Psoas muscle (tissue), 7 donors: ENCODE measurements at regions not wholly inside any gene's neighbourhood (a gene's known extent, or its start where the extent isn't known, plus 50 kb on each side); places are given as distances from the start of the nearest gene placed in this dataset.

Experiments used
- ATAC-seq, 4 donors: fragments of 200-7000 bp; cut with Tn5 transposase; one replicate each; pipeline ENCODE4 v1.9.1; 2020; ENCODE audit warnings: moderate library complexity in 3 of 4, mild to moderate bottlenecking in 2 of 4
- DNase-seq, 2 donors: peaks; one replicate each; pipeline ENCODE4 v3.0.0-alpha.2; 2020
- H3K27ac ChIP-seq: fragments of 200-600 bp; one replicate; pipeline ENCODE4 v1.8.0; 2022
- H3K27me3 ChIP-seq, 3 donors: fragments of 200-600 bp in 1 of 3; one replicate each; pipeline versions ENCODE4 v1.6.1 to v1.8.0; 2013 to 2022; ENCODE audit warnings: low read length in 2 of 3, mild to moderate bottlenecking in 2 of 3, moderate library complexity in 1 of 3; ENCODE audit not compliant: insufficient read depth in 3 of 3
- H3K36me3 ChIP-seq, 2 donors: fragments of 200-600 bp in 1 of 2; one replicate each; pipeline versions ENCODE4 v1.6.1 to v1.8.0; 2013 to 2022; ENCODE audit warnings: low read depth in 1 of 2, mild to moderate bottlenecking in 1 of 2, moderate library complexity in 1 of 2; ENCODE audit not compliant: insufficient read depth in 1 of 2
- H3K4me1 ChIP-seq: fragments of 200-600 bp; one replicate; pipeline ENCODE4 v1.8.0; 2022
- H3K4me3 ChIP-seq: fragments of 200-600 bp; one replicate; pipeline ENCODE4 v1.8.0; 2022; ENCODE audit warnings: mild to moderate bottlenecking
- H3K9me3 ChIP-seq: fragments of 200-600 bp; one replicate; pipeline ENCODE4 v1.8.0; 2022
- CTCF ChIP-seq: fragments of 200-600 bp; IDR thresholded peaks from one replicate; pipeline ENCODE4 v1.8.0; 2022; ENCODE audit warnings: antibody characterized with exemption
- WGBS, 3 donors: extraction: QIAGEN DNeasy Blood & Tissue Kit; methylation state at CpG; one replicate each; pipeline versions ENCODE4 v1.1.6 to v1.1.7; 2013; 5-methylcytosine and 5-hydroxymethylcytosine counted together
- intact Hi-C, 2 donors: fragments of 100-400 bp; cut with DNase I; formaldehyde crosslinking; loops; one replicate each; pipeline versions ENCODE4 v1.11.0 to v1.14.2; 2022
- donor health status: healthy with polysubstance abuse.
- donor health status: DM: no; HTN: no; CAD: no; lungs with moderate emphysema.
- donor health status: Bipolar disorder and iron deficiency.
- donor health status: healthy.
- donor health status: DM: yes; HTN: yes; CAD: no.
- donor health status: DM: no; HTN: no; CAD: no.
- donor health status: DM: yes; HTN: yes; CAD: no.

GRCh38 chr1:184311580-184311979 is 75.2 kb upstream of the C1orf21 start:
- WGBS, 3 donors: 95 to 97% (median 95%) methylated on average over 2 of the region's 2 CpGs
- H3K27me3 ChIP-seq: no peaks in the 10 kb centered on the region
- no peaks in the 10 kb centered on the region for H3K36me3 ChIP-seq
- H3K4me3 ChIP-seq: no peak overlapping the region
- intact Hi-C loops: loop anchor here in 1 of 2 donors (10.0 kb wide), 1 partner anchor 353 kb away; no protein-coding TSS in a partner anchor
- no peak for TF ChIP-seq CTCF
- DNase-seq: no peak
- H3K27ac ChIP-seq: no peak overlapping the region
- no peak for ATAC-seq
- no peaks in the 10 kb centered on the region for H3K4me1 ChIP-seq
- no peaks in the 10 kb centered on the region for H3K9me3 ChIP-seq

- Histone ChIP-seq H3K27ac (no peak overlapping the region), H3K4me3 (no peak overlapping the region), H3K9me3 (no peaks in the 10 kb centered on the region), H3K36me3 (no peaks in the 10 kb centered on the region), H3K4me1 (no peaks in the 10 kb centered on the region), H3K27me3 (no peaks in the 10 kb centered on the region)
- intact Hi-C loops: loop anchor here in 1 of 2 donors (10.0 kb wide), 1 partner anchor 350 kb away; no protein-coding TSS in a partner anchor
- 42 to 63% (median 58%) methylated on average over 2 of the region's 2 CpGs for WGBS, 3 donors
- DNase-seq (no peak), ATAC-seq (no peak)
- TF ChIP-seq CTCF: no peak
Observed at GRCh38 chr1:184315254-184315653, 71.6 kb upstream of the C1orf21 start.

- H3K9me3 ChIP-seq: no peaks in the 10 kb centered on the region
- WGBS, 3 donors: 83 to 91% (median 88%) methylated on average over 3 of the region's 3 CpGs
- no peak for TF ChIP-seq CTCF
- no peaks in the 10 kb centered on the region for H3K4me1 ChIP-seq
- H3K4me3 ChIP-seq: no peak overlapping the region
- intact Hi-C loops: loop anchor here in 1 of 2 donors (10.0 kb wide), 1 partner anchor 345 kb away; no protein-coding TSS in a partner anchor
- no peaks in the 10 kb centered on the region for H3K36me3 ChIP-seq
- no peak for ATAC-seq
- no peaks in the 10 kb centered on the region for H3K27me3 ChIP-seq
- no peak overlapping the region for H3K27ac ChIP-seq
- DNase-seq: no peak
Observed at GRCh38 chr1:184319879-184320278, 67.0 kb upstream of the C1orf21 start.

GRCh38 chr1:184322253-184322652 is 64.6 kb upstream of the C1orf21 start:
- Histone ChIP-seq H3K4me1 (no peaks in the 10 kb centered on the region), H3K4me3 (no peak overlapping the region), H3K36me3 (no peaks in the 10 kb centered on the region), H3K27me3 (no peaks in the 10 kb centered on the region), H3K27ac (no peak overlapping the region), H3K9me3 (no peaks in the 10 kb centered on the region)
- intact Hi-C loops: no loop called here
- WGBS, 3 donors: 87 to 94% (median 93%) methylated on average over 6 of the region's 6 CpGs
- no peak for TF ChIP-seq CTCF
- DNase-seq: no peak
- no peak for ATAC-seq

GRCh38 chr1:184324972-184325371 is 61.9 kb upstream of the C1orf21 start:
- ATAC-seq (no peak), DNase-seq (no peak)
- Histone ChIP-seq H3K36me3 (no peaks in the 10 kb centered on the region), H3K4me3 (no peak overlapping the region), H3K4me1 (no peaks in the 10 kb centered on the region), H3K27me3 (no peaks in the 10 kb centered on the region), H3K9me3 (no peaks in the 10 kb centered on the region), H3K27ac (no peak overlapping the region)
- 70% methylated on average over 3 of the region's 3 CpGs for WGBS, 3 donors
- no peak for TF ChIP-seq CTCF
- intact Hi-C loops: no loop called here
